BJ (cell line): ENCODE measurements at regions not wholly inside any gene's neighbourhood (a gene's known extent, or its start where the extent isn't known, plus 50 kb on each side); places are given as distances from the start of the nearest gene placed in this dataset.

ENCODE experiments used
- CTCF ChIA-PET: fragments of 350-600 bp; formaldehyde crosslinking; extraction: SDS; loops from one replicate; lab custom pipeline; 2021; ENCODE audit warnings: antibody characterized with exemption, inconsistent platforms; lab: Yijun Ruan, JAX
- POLR2A ChIA-PET: fragments of 300-600 bp; sonication (Branson Sonifier 250); formaldehyde crosslinking; extraction: SDS; loops from one replicate; lab custom pipeline; 2021; ENCODE audit warnings: antibody characterized with exemption; lab: Charles Lee
- DNase-seq: peaks from one replicate; pipeline ENCODE4 v3.0.0-alpha.2; 2011; ENCODE audit warnings: low read depth
- H3K27me3 ChIP-seq: 2 replicates; pipeline ENCODE4 v1.6.0; 2011; ENCODE audit warnings: low read length; ENCODE audit not compliant: control insufficient read depth, insufficient read depth
- H3K36me3 ChIP-seq: 2 replicates; pipeline ENCODE4 v1.5.1; 2011; ENCODE audit warnings: low read length; ENCODE audit not compliant: control insufficient read depth, insufficient read depth
- H3K4me3 ChIP-seq: 2 replicates; pipeline ENCODE4 v1.5.1; 2011; ENCODE audit warnings: low read depth, mild to moderate bottlenecking, control low read depth, low read length
- CTCF ChIP-seq: IDR thresholded peaks from 2 replicates; pipeline ENCODE4 v1.5.1; 2011; ENCODE audit warnings: low read depth, mild to moderate bottlenecking, control low read depth, inconsistent platforms, low read length, moderate library complexity; ENCODE audit not compliant: insufficient read depth

- H3K4me3 ChIP-seq = no peak overlapping the region
- no peak for DNase-seq
- CTCF ChIA-PET = no interaction called here
- H3K27me3 ChIP-seq = no peaks in the 10 kb centered on the region
- no peak for TF ChIP-seq CTCF
- no peaks in the 10 kb centered on the region for H3K36me3 ChIP-seq
- POLR2A ChIA-PET = no interaction called here
These were observed 586.0 kb upstream of the AADAT start for GRCh38 chr4:170675568-170676262.

GRCh38 chr4:170674176-170674575 lies 584.4 kb upstream of the AADAT start:
- POLR2A ChIA-PET = no interaction called here
- Histone ChIP-seq H3K4me3 (no peak overlapping the region), H3K27me3 (no peaks in the 10 kb centered on the region), H3K36me3 (no peaks in the 10 kb centered on the region)
- no peak for TF ChIP-seq CTCF
- DNase-seq = no peak
- CTCF ChIA-PET = interaction anchor here (0.6 kb wide), 1 partner anchor 1613 kb away, joined by 3 read pairs; no protein-coding TSS in a partner anchor

GRCh38 chr4:170672381-170672965 lies 582.7 kb upstream of the AADAT start:
- no peak for DNase-seq
- Histone ChIP-seq H3K4me3 (no peak overlapping the region), H3K36me3 (no peaks in the 10 kb centered on the region), H3K27me3 (no peaks in the 10 kb centered on the region)
- ChIA-PET POLR2A (no interaction called here), CTCF (no interaction called here)
- TF ChIP-seq CTCF = no peak

- no peak for DNase-seq
- Histone ChIP-seq H3K27me3 (no peaks in the 10 kb centered on the region), H3K36me3 (no peaks in the 10 kb centered on the region), H3K4me3 (no peak overlapping the region)
- ChIA-PET CTCF (interaction anchor here (0.6 kb wide), 1 partner anchor 1531 kb away, joined by 3 read pairs; no protein-coding TSS in a partner anchor), POLR2A (no interaction called here)
- no peak for TF ChIP-seq CTCF
These were observed 581.4 kb upstream of the AADAT start for GRCh38 chr4:170671171-170671570.

- ChIA-PET CTCF (no interaction called here), POLR2A (no interaction called here)
- TF ChIP-seq CTCF = no peak
- no peaks in the 10 kb centered on the region for H3K36me3 ChIP-seq
- no peak for DNase-seq
- no peak overlapping the region for H3K4me3 ChIP-seq
- H3K27me3 ChIP-seq = no peaks in the 10 kb centered on the region
These were observed 578.1 kb upstream of the AADAT start for GRCh38 chr4:170667814-170668213.
